DND-41 (cell line): ENCODE measurements at regions not wholly inside any gene's neighbourhood (a gene's known extent, or its start where the extent isn't known, plus 50 kb on each side); places are given as distances from the start of the nearest gene placed in this dataset.

Experiments
- ATAC-seq: fragments of 200-7000 bp; cut with Tn5 transposase; 3 replicates; pipeline ENCODE4 v1.9.1; 2021; ENCODE audit warnings: low read depth; ENCODE audit not compliant: insufficient read depth
- DNase-seq: peaks from one replicate; pipeline ENCODE4 v3.0.0-alpha.2; 2020
- H2AFZ ChIP-seq: 2 replicates; pipeline ENCODE4 v1.6.0; 2012; ENCODE audit warnings: low read depth, low read length
- H3K27ac ChIP-seq: 2 replicates; pipeline ENCODE4 v1.5.1; 2012; ENCODE audit warnings: low read length, inconsistent platforms
- H3K27me3 ChIP-seq: fragments of 200-600 bp; sonication (generic); 2 replicates; pipeline ENCODE4 v1.6.0; 2012; ENCODE audit warnings: low read length, mild to moderate bottlenecking, inconsistent platforms; ENCODE audit not compliant: insufficient read depth, poor library complexity
- H3K36me3 ChIP-seq: 2 replicates; pipeline ENCODE4 v1.5.1; 2012; ENCODE audit warnings: low read length, inconsistent platforms; ENCODE audit not compliant: insufficient read depth
- H3K4me1 ChIP-seq: 2 replicates; pipeline ENCODE4 v1.5.1; 2012; ENCODE audit warnings: mild to moderate bottlenecking, low read length; ENCODE audit not compliant: insufficient read depth
- H3K4me2 ChIP-seq: 2 replicates; pipeline ENCODE4 v1.6.0; 2012; ENCODE audit warnings: mild to moderate bottlenecking, moderate library complexity, low read length, inconsistent platforms; ENCODE audit not compliant: insufficient read depth
- H3K4me3 ChIP-seq, 2 experiments: fragments of 200-600 bp in 1 of 2; shearing (Covaris generic) in 1 of 2; 2 replicates each; pipeline ENCODE4 v1.5.1; 2012 to 2016; ENCODE audit warnings: inconsistent platforms in 2 of 2, low read length in 2 of 2, mild to moderate bottlenecking in 2 of 2, low read depth in 1 of 2, moderate library complexity in 1 of 2
- H3K79me2 ChIP-seq: 2 replicates; pipeline ENCODE4 v1.6.0; 2012; ENCODE audit warnings: low read length, inconsistent platforms; ENCODE audit not compliant: insufficient read depth
- H3K9ac ChIP-seq: 2 replicates; pipeline ENCODE4 v1.6.0; 2012; ENCODE audit warnings: low read depth, mild to moderate bottlenecking, inconsistent platforms, low read length, moderate library complexity
- H3K9me3 ChIP-seq: 2 replicates; pipeline ENCODE4 v1.5.1; 2012; ENCODE audit warnings: low read length, moderate library complexity, mild to moderate bottlenecking, inconsistent platforms; ENCODE audit not compliant: insufficient read depth, severe bottlenecking
- H4K20me1 ChIP-seq: 2 replicates; pipeline ENCODE4 v1.6.0; 2012; ENCODE audit warnings: low read length; ENCODE audit not compliant: insufficient read depth
- CTCF ChIP-seq: IDR thresholded peaks from 2 replicates; pipeline ENCODE4 v1.5.1; 2012; ENCODE audit warnings: borderline replicate concordance, low read length, moderate library complexity, mild to moderate bottlenecking; ENCODE audit not compliant: poor library complexity, severe bottlenecking; ENCODE audit errors: extremely low read depth
- EZH2 ChIP-seq: IDR thresholded peaks from 3 replicates; pipeline ENCODE4 v1.6.1; 2012; ENCODE audit warnings: borderline replicate concordance, low read depth, mild to moderate bottlenecking, moderate library complexity, low read length, inconsistent platforms; ENCODE audit not compliant: severe bottlenecking

GRCh38 chr1:58891347-58891746 lies 107.5 kb upstream of the JUN start:
- H3K4me3 ChIP-seq, result no peak overlapping the region
- H3K79me2 ChIP-seq, result no peaks in the 10 kb centered on the region
- DNase-seq (no peak), ATAC-seq (no peak)
- H3K9ac ChIP-seq, result no peak overlapping the region
- no peaks in the 10 kb centered on the region for H3K27me3 ChIP-seq
- H3K4me2 ChIP-seq, result no peak overlapping the region
- H4K20me1 ChIP-seq, result no peaks in the 10 kb centered on the region
- TF ChIP-seq EZH2, result no peak
- TF ChIP-seq CTCF, result no peak
- H3K9me3 ChIP-seq, result no peaks in the 10 kb centered on the region
- H2AFZ ChIP-seq, result no peak overlapping the region
- H3K4me1 ChIP-seq, result peaks cover 13% of the 10 kb centered on the region
- no peak overlapping the region for H3K27ac ChIP-seq
- no peaks in the 10 kb centered on the region for H3K36me3 ChIP-seq

- H3K27ac ChIP-seq, result no peak overlapping the region
- no peaks in the 10 kb centered on the region for H3K27me3 ChIP-seq
- no peaks in the 10 kb centered on the region for H3K9me3 ChIP-seq
- no peak for DNase-seq
- no peaks in the 10 kb centered on the region for H4K20me1 ChIP-seq
- ATAC-seq, result no peak
- no peaks in the 10 kb centered on the region for H3K4me1 ChIP-seq
- H3K9ac ChIP-seq, result no peak overlapping the region
- no peaks in the 10 kb centered on the region for H3K79me2 ChIP-seq
- H3K4me2 ChIP-seq, result no peak overlapping the region
- TF ChIP-seq CTCF (no peak), EZH2 (no peak)
- H3K36me3 ChIP-seq, result no peaks in the 10 kb centered on the region
- no peak overlapping the region for H3K4me3 ChIP-seq
- no peak overlapping the region for H2AFZ ChIP-seq
Measured at GRCh38 chr1:58893257-58893869, 109.5 kb upstream of the JUN start.

GRCh38 chr1:58895082-58895481 lies 111.2 kb upstream of the JUN start:
- no peaks in the 10 kb centered on the region for H4K20me1 ChIP-seq
- no peak overlapping the region for H3K9ac ChIP-seq
- TF ChIP-seq EZH2 (no peak), CTCF (no peak)
- no peak overlapping the region for H3K4me3 ChIP-seq
- H3K36me3 ChIP-seq, result no peaks in the 10 kb centered on the region
- H3K27me3 ChIP-seq, result no peaks in the 10 kb centered on the region
- H3K79me2 ChIP-seq, result no peaks in the 10 kb centered on the region
- H3K27ac ChIP-seq, result no peak overlapping the region
- no peak for DNase-seq
- no peaks in the 10 kb centered on the region for H3K4me1 ChIP-seq
- ATAC-seq, result no peak
- no peak overlapping the region for H3K4me2 ChIP-seq
- H3K9me3 ChIP-seq, result no peaks in the 10 kb centered on the region
- no peak overlapping the region for H2AFZ ChIP-seq
